ENCODE measurements at regions not wholly inside any gene's neighbourhood (a gene's known extent, or its start where the extent isn't known, plus 50 kb on each side); places are given as distances from the start of the nearest gene placed in this dataset.

- in situ Hi-C loops (cut with HindIII; ENCODE audit: low sequenced_read_pairs), result no loop called here
- no peak for TF ChIP-seq CTCF (IDR thresholded peaks at IDR 0.05; ENCODE audit: low read depth, low read length)
- DNase-seq (ENCODE audit: low read depth, low spot score), result no peak
- H3K4me3 ChIP-seq (ENCODE audit: low read depth, low read length), result no peak overlapping the region
These were observed 487.2 kb downstream of the DCDC2C start for GRCh38 chr2:4190548-4190947.

- no peak overlapping the region for H3K4me3 ChIP-seq (ENCODE audit: low read depth, low read length)
- in situ Hi-C loops (cut with HindIII; ENCODE audit: low sequenced_read_pairs), result no loop called here
- TF ChIP-seq CTCF (IDR thresholded peaks at IDR 0.05; ENCODE audit: low read depth, low read length), result no peak
- no peak for DNase-seq (ENCODE audit: low read depth, low spot score)
These were observed 488.7 kb downstream of the DCDC2C start for GRCh38 chr2:4192119-4192518.

GRCh38 chr2:4214444-4215205, 511.2 kb downstream of the DCDC2C start:
- no peak for TF ChIP-seq CTCF (IDR thresholded peaks at IDR 0.05; ENCODE audit: low read depth, low read length)
- no peak for DNase-seq (ENCODE audit: low read depth, low spot score)
- H3K4me3 ChIP-seq (ENCODE audit: low read depth, low read length), result no peak overlapping the region
- in situ Hi-C loops (cut with HindIII; ENCODE audit: low sequenced_read_pairs), result no loop called here

- DNase-seq (ENCODE audit: low read depth, low spot score), result no peak
- no peak for TF ChIP-seq CTCF (IDR thresholded peaks at IDR 0.05; ENCODE audit: low read depth, low read length)
- H3K4me3 ChIP-seq (ENCODE audit: low read depth, low read length), result no peak overlapping the region
- in situ Hi-C loops (cut with HindIII; ENCODE audit: low sequenced_read_pairs), result no loop called here
These were observed 514.4 kb downstream of the DCDC2C start for GRCh38 chr2:4217737-4218136.

GRCh38 chr2:4219101-4219500, 515.7 kb downstream of the DCDC2C start:
- in situ Hi-C loops (cut with HindIII; ENCODE audit: low sequenced_read_pairs), result no loop called here
- no peak for TF ChIP-seq CTCF (IDR thresholded peaks at IDR 0.05; ENCODE audit: low read depth, low read length)
- H3K4me3 ChIP-seq (ENCODE audit: low read depth, low read length), result no peak overlapping the region
- no peak for DNase-seq (ENCODE audit: low read depth, low spot score)

GRCh38 chr2:4219571-4219970, 516.2 kb downstream of the DCDC2C start:
- in situ Hi-C loops (cut with HindIII; ENCODE audit: low sequenced_read_pairs), result no loop called here

More at GRCh38 chr2:4219571-4219970, 516.2 kb downstream of the DCDC2C start:
- no peak for TF ChIP-seq CTCF (IDR thresholded peaks at IDR 0.05; ENCODE audit: low read depth, low read length)
- DNase-seq (ENCODE audit: low read depth, low spot score), result no peak
- H3K4me3 ChIP-seq (ENCODE audit: low read depth, low read length), result no peak overlapping the region
